SK-N-SH (cell line): ENCODE measurements at regions not wholly inside any gene's neighbourhood (a gene's known extent, or its start where the extent isn't known, plus 50 kb on each side); places are given as distances from the start of the nearest gene placed in this dataset.

ENCODE experiments used
- CTCF ChIA-PET: fragments of 300-600, 350-600 bp; formaldehyde crosslinking; extraction: SDS; loops from one replicate; lab custom pipeline; 2021; lab: Yijun Ruan, JAX
- POLR2A ChIA-PET: fragments of 350-600 bp; sonication (Branson Sonifier 250); formaldehyde crosslinking; extraction: SDS; loops from one replicate; lab custom pipeline; 2020; ENCODE audit warnings: antibody characterized with exemption, inconsistent platforms; lab: Yijun Ruan, JAX
- DNase-seq: peaks from one replicate; pipeline ENCODE4 v3.0.0; 2012
- H2AFZ ChIP-seq: fragments of 200-600 bp; sonication (generic); 2 replicates; pipeline ENCODE4 v1.8.1; 2016; ENCODE audit warnings: antibody characterized with exemption, mild to moderate bottlenecking, low read depth
- H3F3A ChIP-seq: fragments of 200-600 bp; sonication (generic); replicated peaks from 2 replicates; pipeline ENCODE3; 2016; ENCODE audit warnings: antibody characterized with exemption, mild to moderate bottlenecking; ENCODE audit not compliant: insufficient read depth
- H3K27ac ChIP-seq, 2 experiments: fragments of 200-500 bp in 1 of 2; fragments of 200-600 bp in 1 of 2; sonication (Bioruptor generic) in 1 of 2; sonication (generic), shearing (Covaris generic) in 1 of 2; 2 replicates each; pipeline versions ENCODE4 v1.5.1 to v1.6.1; 2014 to 2016; ENCODE audit warnings: low read depth in 2 of 2, inconsistent platforms in 1 of 2, low read length in 1 of 2, mild to moderate bottlenecking in 1 of 2, mixed read lengths in 1 of 2
- H3K27me3 ChIP-seq: fragments of 200-600 bp; sonication (generic), shearing (Covaris generic); 2 replicates; pipeline ENCODE4 v1.6.1; 2016; ENCODE audit warnings: mixed run types; ENCODE audit not compliant: insufficient read depth
- H3K36me3 ChIP-seq, 2 experiments: fragments of 200-500 bp in 1 of 2; fragments of 200-600 bp in 1 of 2; sonication (Bioruptor generic) in 1 of 2; sonication (generic) in 1 of 2; replicated peaks in 1 of 2; 2 replicates each; pipeline versions ENCODE3 to v1.5.1; 2014 to 2016; ENCODE audit warnings: low read length in 1 of 2, mild to moderate bottlenecking in 1 of 2; ENCODE audit not compliant: insufficient read depth in 2 of 2, control insufficient read depth in 1 of 2
- H3K4me1 ChIP-seq, 2 experiments: fragments of 200-500 bp in 1 of 2; fragments of 200-600 bp in 1 of 2; sonication (Bioruptor generic) in 1 of 2; sonication (generic), shearing (Covaris generic) in 1 of 2; 2 replicates each; pipeline versions ENCODE4 v1.5.1 to v1.6.1; 2014 to 2016; ENCODE audit warnings: low read depth in 1 of 2, low read length in 1 of 2, mixed run types in 1 of 2; ENCODE audit not compliant: insufficient read depth in 2 of 2, control insufficient read depth in 1 of 2
- H3K4me2 ChIP-seq: fragments of 200-600 bp; sonication (generic), shearing (Covaris generic); 2 replicates; pipeline ENCODE4 v1.6.1; 2017; ENCODE audit warnings: mixed run types
- H3K4me3 ChIP-seq, 2 experiments: fragments of 200-500 bp in 1 of 2; fragments of 200-600 bp in 1 of 2; sonication (Bioruptor generic) in 1 of 2; sonication (generic), shearing (Covaris generic) in 1 of 2; 2 replicates each; pipeline versions ENCODE4 v1.5.1 to v1.8.1; 2014 to 2016; ENCODE audit warnings: low read depth in 2 of 2, inconsistent platforms in 1 of 2, low read length in 1 of 2, mild to moderate bottlenecking in 1 of 2, mixed read lengths in 1 of 2, moderate library complexity in 1 of 2
- H3K79me2 ChIP-seq: fragments of 200-600 bp; sonication (generic); 2 replicates; pipeline ENCODE4 v1.8.1; 2017; ENCODE audit warnings: mild to moderate bottlenecking; ENCODE audit not compliant: insufficient read depth
- H3K9ac ChIP-seq: fragments of 200-600 bp; sonication (generic); 2 replicates; pipeline ENCODE4 v1.6.1; 2017; ENCODE audit warnings: mixed run types
- H3K9me2 ChIP-seq: fragments of 200-600 bp; sonication (generic); 2 replicates; pipeline ENCODE4 v1.6.1; 2017; ENCODE audit warnings: mixed run types
- H3K9me3 ChIP-seq: fragments of 200-600 bp; sonication (generic); 2 replicates; pipeline ENCODE4 v1.6.1; 2017; ENCODE audit warnings: mixed run types, mild to moderate bottlenecking, moderate library complexity
- H4K20me1 ChIP-seq: fragments of 200-600 bp; sonication (generic); 2 replicates; pipeline ENCODE4 v1.6.1; 2017; ENCODE audit warnings: mild to moderate bottlenecking, mixed run types; ENCODE audit not compliant: insufficient read depth
- EP300 ChIP-seq, 2 experiments: IDR thresholded peaks; 2 replicates each; pipeline versions ENCODE4 v1.4.0 to v1.6.1; 2012; ENCODE audit warnings: borderline replicate concordance in 1 of 2, low read depth in 1 of 2, low read length in 1 of 2
- FOXJ3 ChIP-seq: sonication (generic); formaldehyde crosslinking; IDR thresholded peaks from 2 replicates; pipeline ENCODE4 v1.5.1; 2020; ENCODE audit warnings: mild to moderate bottlenecking, missing genetic modification reagents
- GABPA ChIP-seq: IDR thresholded peaks from 2 replicates; pipeline ENCODE4 v1.4.0; 2012; ENCODE audit warnings: low read depth, mild to moderate bottlenecking
- MXI1 ChIP-seq: IDR thresholded peaks from 2 replicates; pipeline ENCODE4 v1.6.1; 2012; ENCODE audit warnings: mild to moderate bottlenecking, low read depth, low read length, improper control_type of control experiment
- RAD21 ChIP-seq: IDR thresholded peaks from 2 replicates; pipeline ENCODE4 v1.6.1; 2012; ENCODE audit warnings: mild to moderate bottlenecking, low read length
- RFX5 ChIP-seq: IDR thresholded peaks from 2 replicates; pipeline ENCODE4 v1.6.1; 2012; ENCODE audit warnings: mild to moderate bottlenecking, improper control_type of control experiment, low read length
- SIN3A ChIP-seq: IDR thresholded peaks from 2 replicates; pipeline ENCODE4 v1.6.1; 2012; ENCODE audit warnings: low read depth, mild to moderate bottlenecking, low read length, moderate library complexity, borderline replicate concordance
- SMC3 ChIP-seq: IDR thresholded peaks from 2 replicates; pipeline ENCODE4 v1.6.1; 2012; ENCODE audit warnings: low read depth, low read length, improper control_type of control experiment
- TAF1 ChIP-seq: IDR thresholded peaks from 2 replicates; pipeline ENCODE4 v1.6.1; 2012; ENCODE audit warnings: low read depth, mild to moderate bottlenecking, low read length, moderate library complexity, borderline replicate concordance
- WGBS: methylation state at CpG from one replicate; pipeline ENCODE4 v1.1.6; 2017; ENCODE audit warnings: low lambda C conversion rate; 5-methylcytosine and 5-hydroxymethylcytosine counted together
- TF ChIP-seq, protein P1 (sequence below): IDR thresholded peaks from 2 replicates; pipeline ENCODE4 v1.4.0; 2012; ENCODE audit warnings: low read depth
- TF ChIP-seq, protein P2 (sequence below): IDR thresholded peaks from 2 replicates; pipeline ENCODE4 v1.4.0; 2012; ENCODE audit warnings: low read depth, borderline replicate concordance
- TF ChIP-seq, protein P3 (sequence below): IDR thresholded peaks from 2 replicates; pipeline ENCODE4 v1.6.1; 2012; ENCODE audit warnings: mild to moderate bottlenecking, low read depth, low read length, moderate library complexity
- TF ChIP-seq, protein P4 (sequence below): fragments of 150-350 bp; IDR thresholded peaks from 2 replicates; pipeline ENCODE4 v1.6.1; 2016; ENCODE audit warnings: mild to moderate bottlenecking, low read depth, low read length

DNA sequence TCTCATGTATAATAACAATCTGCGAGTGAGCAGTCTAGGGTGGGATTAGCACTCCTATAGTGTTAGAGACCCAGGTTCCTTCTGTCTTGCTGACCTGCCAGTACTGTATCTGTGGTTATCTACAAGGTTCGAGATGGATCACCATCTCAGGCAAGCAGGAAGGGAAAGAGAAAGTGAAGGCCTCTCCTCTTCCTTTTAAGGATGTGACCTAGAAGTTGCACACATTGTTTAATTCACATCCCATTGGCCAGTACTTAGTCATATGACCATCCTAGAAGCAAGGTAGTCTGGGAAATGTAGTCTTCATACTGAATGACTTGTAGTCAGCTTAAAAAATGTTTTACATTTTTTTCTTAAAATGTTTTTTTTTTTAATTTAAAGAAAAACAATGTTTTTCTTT, 168.6 kb downstream of the CARTPT start (continued):
- TF ChIP-seq, protein P1, sequence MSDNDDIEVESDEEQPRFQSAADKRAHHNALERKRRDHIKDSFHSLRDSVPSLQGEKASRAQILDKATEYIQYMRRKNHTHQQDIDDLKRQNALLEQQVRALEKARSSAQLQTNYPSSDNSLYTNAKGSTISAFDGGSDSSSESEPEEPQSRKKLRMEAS: no peak
- TF ChIP-seq TAF1: no peak
- TF ChIP-seq, protein P2, sequence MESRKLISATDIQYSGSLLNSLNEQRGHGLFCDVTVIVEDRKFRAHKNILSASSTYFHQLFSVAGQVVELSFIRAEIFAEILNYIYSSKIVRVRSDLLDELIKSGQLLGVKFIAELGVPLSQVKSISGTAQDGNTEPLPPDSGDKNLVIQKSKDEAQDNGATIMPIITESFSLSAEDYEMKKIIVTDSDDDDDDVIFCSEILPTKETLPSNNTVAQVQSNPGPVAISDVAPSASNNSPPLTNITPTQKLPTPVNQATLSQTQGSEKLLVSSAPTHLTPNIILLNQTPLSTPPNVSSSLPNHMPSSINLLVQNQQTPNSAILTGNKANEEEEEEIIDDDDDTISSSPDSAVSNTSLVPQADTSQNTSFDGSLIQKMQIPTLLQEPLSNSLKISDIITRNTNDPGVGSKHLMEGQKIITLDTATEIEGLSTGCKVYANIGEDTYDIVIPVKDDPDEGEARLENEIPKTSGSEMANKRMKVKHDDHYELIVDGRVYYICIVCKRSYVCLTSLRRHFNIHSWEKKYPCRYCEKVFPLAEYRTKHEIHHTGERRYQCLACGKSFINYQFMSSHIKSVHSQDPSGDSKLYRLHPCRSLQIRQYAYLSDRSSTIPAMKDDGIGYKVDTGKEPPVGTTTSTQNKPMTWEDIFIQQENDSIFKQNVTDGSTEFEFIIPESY: no peak

- Histone ChIP-seq H2AFZ (no peak overlapping the region), H3F3A (no peaks in the 10 kb centered on the region), H3K4me2 (no peak overlapping the region), H3K4me3 (no peak overlapping the region), H3K27me3 (no peaks in the 10 kb centered on the region; the same call in 1 of the 2 replicates), H3K4me1 (peaks cover 0 to 4% of the 10 kb centered on the region in 2 experiments; a peak in 1 of 4 replicates), H3K27ac (peak overlapping the region in 1 of 2 experiments; percentile 22; a peak in 1 of 4 replicates), H4K20me1 (no peaks in the 10 kb centered on the region), H3K36me3 (no peaks in the 10 kb centered on the region), H3K79me2 (no peaks in the 10 kb centered on the region), H3K9me2 (no peaks in the 10 kb centered on the region), H3K9me3 (no peaks in the 10 kb centered on the region), H3K9ac (no peak overlapping the region)
- TF ChIP-seq GABPA (no peak), RFX5 (no peak), RAD21 (no peak), EP300 (IDR thresholded peaks at IDR 0.05; ENCODE audit: borderline replicate concordance in 1 of 2, low read depth in 1 of 2, low read length in 1 of 2) (no peak), FOXJ3 (CRISPR knock-in tag) (no peak), SIN3A (no peak), SMC3 (no peak), MXI1 (no peak)
- TF ChIP-seq, protein P3, sequence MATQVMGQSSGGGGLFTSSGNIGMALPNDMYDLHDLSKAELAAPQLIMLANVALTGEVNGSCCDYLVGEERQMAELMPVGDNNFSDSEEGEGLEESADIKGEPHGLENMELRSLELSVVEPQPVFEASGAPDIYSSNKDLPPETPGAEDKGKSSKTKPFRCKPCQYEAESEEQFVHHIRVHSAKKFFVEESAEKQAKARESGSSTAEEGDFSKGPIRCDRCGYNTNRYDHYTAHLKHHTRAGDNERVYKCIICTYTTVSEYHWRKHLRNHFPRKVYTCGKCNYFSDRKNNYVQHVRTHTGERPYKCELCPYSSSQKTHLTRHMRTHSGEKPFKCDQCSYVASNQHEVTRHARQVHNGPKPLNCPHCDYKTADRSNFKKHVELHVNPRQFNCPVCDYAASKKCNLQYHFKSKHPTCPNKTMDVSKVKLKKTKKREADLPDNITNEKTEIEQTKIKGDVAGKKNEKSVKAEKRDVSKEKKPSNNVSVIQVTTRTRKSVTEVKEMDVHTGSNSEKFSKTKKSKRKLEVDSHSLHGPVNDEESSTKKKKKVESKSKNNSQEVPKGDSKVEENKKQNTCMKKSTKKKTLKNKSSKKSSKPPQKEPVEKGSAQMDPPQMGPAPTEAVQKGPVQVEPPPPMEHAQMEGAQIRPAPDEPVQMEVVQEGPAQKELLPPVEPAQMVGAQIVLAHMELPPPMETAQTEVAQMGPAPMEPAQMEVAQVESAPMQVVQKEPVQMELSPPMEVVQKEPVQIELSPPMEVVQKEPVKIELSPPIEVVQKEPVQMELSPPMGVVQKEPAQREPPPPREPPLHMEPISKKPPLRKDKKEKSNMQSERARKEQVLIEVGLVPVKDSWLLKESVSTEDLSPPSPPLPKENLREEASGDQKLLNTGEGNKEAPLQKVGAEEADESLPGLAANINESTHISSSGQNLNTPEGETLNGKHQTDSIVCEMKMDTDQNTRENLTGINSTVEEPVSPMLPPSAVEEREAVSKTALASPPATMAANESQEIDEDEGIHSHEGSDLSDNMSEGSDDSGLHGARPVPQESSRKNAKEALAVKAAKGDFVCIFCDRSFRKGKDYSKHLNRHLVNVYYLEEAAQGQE: no peak
- TF ChIP-seq, protein P2: no peak
- TF ChIP-seq, protein P4, sequence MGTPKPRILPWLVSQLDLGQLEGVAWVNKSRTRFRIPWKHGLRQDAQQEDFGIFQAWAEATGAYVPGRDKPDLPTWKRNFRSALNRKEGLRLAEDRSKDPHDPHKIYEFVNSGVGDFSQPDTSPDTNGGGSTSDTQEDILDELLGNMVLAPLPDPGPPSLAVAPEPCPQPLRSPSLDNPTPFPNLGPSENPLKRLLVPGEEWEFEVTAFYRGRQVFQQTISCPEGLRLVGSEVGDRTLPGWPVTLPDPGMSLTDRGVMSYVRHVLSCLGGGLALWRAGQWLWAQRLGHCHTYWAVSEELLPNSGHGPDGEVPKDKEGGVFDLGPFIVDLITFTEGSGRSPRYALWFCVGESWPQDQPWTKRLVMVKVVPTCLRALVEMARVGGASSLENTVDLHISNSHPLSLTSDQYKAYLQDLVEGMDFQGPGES: no peak
- ChIA-PET CTCF (no interaction called here), POLR2A (no interaction called here)
- DNase-seq: no peak
- 100% methylated on average over 1 of the region's 1 CpG for WGBS
Observed at GRCh38 chr5:71891406-71891805, 172.3 kb downstream of the CARTPT start.
